Endothelial cell of umbilical vein (primary cell): ENCODE measurements at regions not wholly inside any gene's neighbourhood (a gene's known extent, or its start where the extent isn't known, plus 50 kb on each side); places are given as distances from the start of the nearest gene placed in this dataset.

ENCODE experiments used
- CTCF ChIP-seq, 2 donors: IDR thresholded peaks; 1 replicate in 1 of 2; 2 replicates in 1 of 2; pipeline ENCODE4 v1.5.1; 2011; ENCODE audit warnings: low read length in 2 of 2, mild to moderate bottlenecking in 2 of 2, moderate library complexity in 2 of 2, control low read depth in 1 of 2, inconsistent platforms in 1 of 2, low read depth in 1 of 2; ENCODE audit not compliant: insufficient read depth in 1 of 2; ENCODE audit errors: extremely low read depth in 1 of 2
- GATA2 ChIP-seq: IDR thresholded peaks from 2 replicates; pipeline ENCODE4 v1.7.0; 2011; ENCODE audit warnings: low read depth, mild to moderate bottlenecking, moderate library complexity, mixed read lengths, low read length; ENCODE audit not compliant: insufficient read length, insufficient read depth
- POLR2A ChIP-seq: IDR thresholded peaks from 2 replicates; pipeline ENCODE4 v1.6.1; 2012; ENCODE audit warnings: low read depth, mild to moderate bottlenecking, control low read depth, low read length
- POLR2AphosphoS5 ChIP-seq: IDR thresholded peaks from 2 replicates; pipeline ENCODE4 v1.6.1; 2012; ENCODE audit warnings: low read depth, mild to moderate bottlenecking, control low read depth, low read length, moderate library complexity; ENCODE audit not compliant: insufficient read depth

- no peak for TF ChIP-seq CTCF (IDR thresholded peaks at IDR 0.05; ENCODE audit: extremely low read depth in 1 of 2, insufficient read depth in 1 of 2, low read depth in 1 of 2, low read length in 2 of 2)
- TF ChIP-seq POLR2A: no peak
- no peak for TF ChIP-seq POLR2AphosphoS5
- no peak for TF ChIP-seq GATA2
These were observed 206.1 kb downstream of the TTLL2 start for GRCh38 chr6:167530951-167531350.
